GM19035 (cell line): ENCODE measurements at regions not wholly inside any gene's neighbourhood (a gene's known extent, or its start where the extent isn't known, plus 50 kb on each side); places are given as distances from the start of the nearest gene placed in this dataset.

ENCODE experiments used
- ATAC-seq: cut with Tn5 transposase; IDR thresholded peaks from one replicate; pipeline ENCODE4 v1.9.1; 2021; ENCODE audit not compliant: unreplicated experiment

DNA sequence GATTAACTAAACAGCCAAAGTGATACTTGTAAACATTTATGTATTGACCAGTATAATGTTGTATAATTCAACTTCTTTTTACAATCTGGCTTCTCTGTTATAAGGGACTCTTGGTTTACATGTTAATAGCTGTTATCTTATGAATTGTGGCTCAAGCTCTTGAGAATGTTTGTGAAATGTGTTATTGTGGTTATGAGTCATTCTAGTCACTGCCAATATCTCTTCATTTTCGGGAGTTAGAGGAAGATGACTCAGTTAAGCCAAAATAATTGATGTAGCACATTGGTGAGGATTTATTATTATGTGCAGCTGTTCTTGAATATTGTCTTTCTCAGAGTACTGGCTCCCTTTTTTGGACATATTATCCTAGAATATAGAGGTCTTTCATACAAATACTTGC is 655.2 kb upstream of the RIOK2 start:
- peak; percentile 90 for ATAC-seq

GRCh38 chr5:97839341-97840086 is 656.5 kb upstream of the RIOK2 start:
- ATAC-seq = no peak

DNA sequence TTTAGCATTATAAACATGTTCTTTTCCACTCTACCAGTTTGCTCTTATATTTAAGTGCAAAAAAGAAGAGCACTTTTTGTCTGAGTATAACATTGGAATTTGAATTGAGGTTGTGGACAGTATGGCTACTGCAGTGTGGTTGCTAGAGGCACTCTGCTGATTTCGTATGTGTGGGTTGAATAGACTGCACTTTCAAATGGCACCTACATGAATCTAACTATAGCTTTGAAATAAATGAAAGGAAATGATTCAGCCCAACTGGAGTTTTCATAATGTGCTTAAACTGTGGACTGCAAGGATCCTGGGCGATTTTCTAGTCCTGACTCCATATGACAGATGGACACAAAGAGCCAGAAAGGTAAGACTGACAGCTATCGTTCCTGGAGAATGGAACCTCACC is 657.6 kb upstream of the RIOK2 start:
- no peak for ATAC-seq

DNA sequence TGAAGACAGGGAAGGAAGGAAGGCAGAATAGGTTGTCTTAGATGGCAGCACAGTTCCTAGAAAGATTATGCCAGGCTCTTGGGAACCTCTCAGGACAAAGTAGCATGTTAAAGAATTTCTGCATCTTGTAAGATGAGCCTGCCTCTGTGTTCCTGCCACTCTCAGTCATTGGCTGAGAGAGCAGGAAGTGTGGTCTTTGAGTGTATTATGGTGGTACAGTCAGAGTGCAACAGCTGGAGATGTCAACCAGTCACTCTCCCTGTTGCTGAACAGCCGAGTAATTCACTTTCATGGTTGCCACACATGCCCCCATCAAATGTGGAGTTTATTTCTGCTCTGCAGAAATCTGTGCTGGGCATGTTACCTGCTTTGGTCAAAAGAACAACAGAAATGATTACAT is 659.6 kb upstream of the RIOK2 start:
- ATAC-seq = no peak

DNA sequence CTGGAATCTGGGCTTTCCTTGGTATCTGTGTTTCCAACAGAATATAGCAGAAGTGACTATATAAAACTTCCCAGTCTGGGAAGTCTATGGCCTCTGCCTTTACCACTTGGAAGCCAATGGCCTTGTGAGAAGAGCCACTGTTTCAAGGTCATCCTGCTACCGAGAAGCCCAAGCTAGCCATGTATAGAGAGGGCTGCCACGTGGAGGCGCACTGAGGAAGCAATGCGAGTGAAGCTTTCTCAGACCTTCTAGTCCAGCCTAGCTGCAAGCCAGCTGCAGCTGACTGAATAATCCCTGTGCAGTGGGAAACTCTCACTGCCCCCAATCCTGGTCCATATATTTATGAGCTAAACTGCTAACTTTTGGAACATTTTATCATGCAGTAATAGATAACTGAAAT is 661.8 kb upstream of the RIOK2 start:
- no peak for ATAC-seq

- no peak for ATAC-seq
These were observed 663.6 kb upstream of the RIOK2 start for GRCh38 chr5:97846643-97847042.

GRCh38 chr5:97847920-97848631 is 665.0 kb upstream of the RIOK2 start:
- no peak for ATAC-seq

DNA sequence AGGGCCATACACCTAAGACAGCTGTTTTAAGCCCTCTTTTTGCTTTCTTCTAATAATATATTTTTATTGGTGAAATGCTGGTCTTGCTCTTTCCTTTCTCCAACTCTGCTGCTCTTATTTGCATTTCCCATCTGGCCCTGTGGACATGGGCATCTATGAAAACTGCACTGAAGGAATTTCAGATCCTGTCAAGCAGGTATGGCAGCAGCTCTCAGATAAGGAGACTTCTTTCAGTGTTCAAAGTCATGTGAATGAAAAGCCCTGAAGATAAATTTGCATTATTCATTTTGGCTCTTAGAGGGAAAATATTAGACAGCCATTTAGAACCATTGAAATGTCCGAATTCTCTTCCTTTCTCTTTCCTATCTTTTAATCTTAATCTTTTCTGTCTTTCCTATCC is 668.0 kb upstream of the RIOK2 start:
- ATAC-seq = no peak

GRCh38 chr5:97854871-97855762 is 672.1 kb upstream of the RIOK2 start:
- ATAC-seq = no peak

DNA sequence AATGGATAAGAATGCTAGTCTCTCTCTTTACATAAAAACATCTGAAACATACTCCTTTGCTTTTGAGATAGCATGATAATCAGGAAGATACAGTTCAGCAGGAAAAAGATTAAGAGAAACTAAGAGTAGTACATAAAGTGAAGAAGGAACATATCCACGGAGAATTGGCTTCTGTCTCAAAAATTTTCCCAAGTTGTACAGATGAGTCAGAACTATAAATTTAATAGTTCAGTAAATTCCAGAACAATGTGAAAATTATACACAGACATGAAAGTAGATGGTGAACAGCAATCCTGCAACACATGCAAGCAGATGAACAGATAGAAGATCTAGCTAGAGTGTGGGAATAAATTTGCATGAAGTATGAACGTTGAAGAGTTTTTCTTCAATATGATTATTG is 691.4 kb upstream of the RIOK2 start:
- no peak for ATAC-seq

- ATAC-seq = no peak
These were observed 693.2 kb upstream of the RIOK2 start for GRCh38 chr5:97876272-97876671.

GRCh38 chr5:97877588-97877987 is 694.5 kb upstream of the RIOK2 start:
- no peak for ATAC-seq

DNA sequence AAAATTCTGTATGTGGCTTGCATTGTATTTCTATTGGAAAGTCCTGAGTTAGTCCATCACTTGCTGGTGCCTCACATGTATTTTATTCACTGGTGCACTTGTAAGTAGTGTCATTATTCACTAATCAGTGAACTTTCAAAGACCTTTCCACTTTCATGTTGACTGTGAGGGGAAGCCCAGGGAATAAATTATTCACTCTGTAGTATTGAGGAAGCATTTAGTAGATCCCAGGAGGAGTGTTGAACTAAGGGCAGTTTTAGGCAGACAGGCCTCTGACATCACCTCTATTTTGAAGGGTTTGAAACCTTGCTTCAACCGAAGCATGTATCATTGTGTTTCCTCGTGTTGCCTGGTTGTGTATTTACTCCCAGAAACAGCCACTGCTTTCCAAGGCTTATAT is 705.4 kb upstream of the RIOK2 start:
- peak; percentile 91 for ATAC-seq

- ATAC-seq = no peak
These were observed 708.9 kb upstream of the RIOK2 start for GRCh38 chr5:97891971-97892370.

DNA sequence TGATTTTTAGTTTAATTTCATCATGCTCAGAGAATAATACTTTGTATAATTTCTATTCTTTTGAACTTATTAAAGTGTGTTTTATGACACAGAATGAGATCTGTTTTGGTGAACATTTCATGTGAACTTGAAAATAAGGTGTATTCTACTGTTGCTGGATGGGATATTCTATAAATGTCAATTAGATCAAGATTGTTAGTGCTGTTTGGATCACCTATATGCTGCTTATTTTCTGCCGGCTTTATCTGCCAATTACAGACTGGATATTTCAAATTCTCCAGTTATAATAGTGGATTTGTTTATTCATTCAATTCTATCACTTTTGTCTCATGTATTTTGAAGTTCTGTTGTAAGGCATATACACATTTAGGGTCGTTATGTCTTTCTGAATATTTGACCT is 720.7 kb upstream of the RIOK2 start:
- no peak for ATAC-seq

DNA sequence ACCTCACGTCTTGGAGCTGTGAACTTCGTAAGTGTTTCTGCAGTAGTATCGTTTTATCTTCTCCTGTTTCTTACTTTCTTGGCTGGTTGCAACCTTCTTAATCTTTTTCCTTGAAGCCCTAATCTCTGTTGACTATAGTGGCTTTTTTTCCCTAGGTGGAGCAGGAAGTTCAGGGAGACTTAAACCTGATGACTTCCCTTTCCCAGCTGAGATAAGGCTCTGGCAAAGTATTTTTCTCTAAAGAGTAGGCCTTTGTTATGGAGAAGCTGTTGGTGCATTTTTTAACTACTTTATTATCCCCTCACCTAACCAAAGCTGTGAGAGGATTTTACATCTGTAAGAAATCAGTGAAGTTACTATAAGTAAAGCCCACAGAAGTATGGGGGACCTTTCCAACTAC is 723.1 kb upstream of the RIOK2 start:
- no peak for ATAC-seq

GRCh38 chr5:97907646-97908400 is 724.8 kb upstream of the RIOK2 start:
- no peak for ATAC-seq

- ATAC-seq = no peak
These were observed 726.5 kb upstream of the RIOK2 start for GRCh38 chr5:97909541-97909940.

GRCh38 chr5:97914483-97914882 is 731.4 kb upstream of the RIOK2 start:
- ATAC-seq = no peak

- no peak for ATAC-seq
These were observed 732.1 kb upstream of the RIOK2 start for GRCh38 chr5:97915106-97915505.

- no peak for ATAC-seq
These were observed 735.0 kb upstream of the RIOK2 start for GRCh38 chr5:97918057-97918456.
